Activated CD8-positive, alpha-beta memory T cell treated with anti-CD3 and anti-CD28 coated beads, Interleukin-2, amount 10 ng/mL, durations not matched to agents 7 days and 5 days (primary cell): ENCODE measurements at regions not wholly inside any gene's neighbourhood (a gene's known extent, or its start where the extent isn't known, plus 50 kb on each side); places are given as distances from the start of the nearest gene placed in this dataset.

Source experiments
- ATAC-seq: fragments of 150-1000 bp; cut with Tn5 transposase; one replicate; pipeline ENCODE4 v1.10.0; 2021; ENCODE audit warnings: moderate library complexity
- CTCF ChIA-PET: fragments of 350-600 bp; sonication (Branson Sonifier 250); formaldehyde crosslinking; loops from one replicate; lab custom pipeline; 2021; ENCODE audit warnings: antibody characterized with exemption; lab: Charles Lee
- DNase-seq: peaks from one replicate; pipeline ENCODE4 v3.0.0-alpha.2; 2020
- H3K27ac Mint-ChIP-seq: one replicate; pipeline ENCODE4 v1.8.0; 2021; ENCODE audit warnings: mild to moderate bottlenecking, mixed read lengths
- H3K27me3 Mint-ChIP-seq: one replicate; pipeline ENCODE4 v1.8.0; 2021; ENCODE audit warnings: mixed read lengths
- H3K36me3 Mint-ChIP-seq: one replicate; pipeline ENCODE4 v1.8.0; 2021; ENCODE audit warnings: mild to moderate bottlenecking, mixed read lengths
- H3K4me1 Mint-ChIP-seq: one replicate; pipeline ENCODE4 v1.8.0; 2021; ENCODE audit warnings: mixed read lengths
- H3K4me3 Mint-ChIP-seq: one replicate; pipeline ENCODE4 v1.8.0; 2021; ENCODE audit warnings: mild to moderate bottlenecking, moderate library complexity, mixed read lengths
- H3K9me3 Mint-ChIP-seq: one replicate; pipeline ENCODE4 v1.8.0; 2022; ENCODE audit warnings: low read depth, mixed read lengths

- Mint-ChIP-seq H3K36me3 (no peaks in the 10 kb centered on the region), H3K4me1 (no peaks in the 10 kb centered on the region), H3K27ac (no peak overlapping the region), H3K4me3 (no peak overlapping the region), H3K27me3 (peaks cover 20% of the 10 kb centered on the region), H3K9me3 (no peaks in the 10 kb centered on the region)
- CTCF ChIA-PET, result no interaction called here
- no peak for ATAC-seq
- no peak for DNase-seq
These were observed 403.4 kb upstream of the B3GAT1 start for GRCh38 chr11:134815404-134815803.

GRCh38 chr11:134807997-134808396, 396.0 kb upstream of the B3GAT1 start:
- ATAC-seq, result no peak

GRCh38 chr11:134802598-134802997, 390.6 kb upstream of the B3GAT1 start:
- no peak for DNase-seq
- CTCF ChIA-PET, result no interaction called here
- ATAC-seq, result no peak
- Mint-ChIP-seq H3K36me3 (no peaks in the 10 kb centered on the region), H3K4me3 (no peak overlapping the region), H3K27ac (no peak overlapping the region), H3K9me3 (no peaks in the 10 kb centered on the region), H3K27me3 (peaks cover 17% of the 10 kb centered on the region), H3K4me1 (no peaks in the 10 kb centered on the region)

More at GRCh38 chr11:134807997-134808396, 396.0 kb upstream of the B3GAT1 start:
- CTCF ChIA-PET, result no interaction called here
- Mint-ChIP-seq H3K36me3 (no peaks in the 10 kb centered on the region), H3K27me3 (peaks cover 5% of the 10 kb centered on the region), H3K4me1 (no peaks in the 10 kb centered on the region), H3K27ac (no peak overlapping the region), H3K9me3 (no peaks in the 10 kb centered on the region), H3K4me3 (no peak overlapping the region)
- DNase-seq, result no peak

- CTCF ChIA-PET, result no interaction called here
- Mint-ChIP-seq H3K27ac (no peak overlapping the region), H3K4me3 (no peak overlapping the region), H3K27me3 (peaks cover 17% of the 10 kb centered on the region), H3K36me3 (no peaks in the 10 kb centered on the region), H3K9me3 (no peaks in the 10 kb centered on the region), H3K4me1 (no peaks in the 10 kb centered on the region)
- no peak for DNase-seq
- ATAC-seq, result no peak
These were observed 390.1 kb upstream of the B3GAT1 start for GRCh38 chr11:134802116-134802515.

- no peak for DNase-seq
- Mint-ChIP-seq H3K9me3 (no peaks in the 10 kb centered on the region), H3K4me3 (no peak overlapping the region), H3K36me3 (no peaks in the 10 kb centered on the region), H3K27ac (no peak overlapping the region), H3K27me3 (peaks cover 17% of the 10 kb centered on the region), H3K4me1 (no peaks in the 10 kb centered on the region)
- CTCF ChIA-PET, result no interaction called here
- no peak for ATAC-seq
These were observed 389.5 kb upstream of the B3GAT1 start for GRCh38 chr11:134801570-134801969.

- H3K4me1 Mint-ChIP-seq, result no peaks in the 10 kb centered on the region
- H3K9me3 Mint-ChIP-seq, result no peaks in the 10 kb centered on the region
- DNase-seq (no peak), ATAC-seq (no peak)
- CTCF ChIA-PET, result no interaction called here
- peaks cover 17% of the 10 kb centered on the region for H3K27me3 Mint-ChIP-seq
- no peak overlapping the region for H3K4me3 Mint-ChIP-seq
- no peak overlapping the region for H3K27ac Mint-ChIP-seq
- no peaks in the 10 kb centered on the region for H3K36me3 Mint-ChIP-seq
These were observed 388.8 kb upstream of the B3GAT1 start for GRCh38 chr11:134800826-134801225.

GRCh38 chr11:134800130-134800529, 388.1 kb upstream of the B3GAT1 start:
- Mint-ChIP-seq H3K4me1 (no peaks in the 10 kb centered on the region), H3K27ac (no peak overlapping the region), H3K36me3 (no peaks in the 10 kb centered on the region), H3K9me3 (no peaks in the 10 kb centered on the region), H3K4me3 (no peak overlapping the region), H3K27me3 (peaks cover 17% of the 10 kb centered on the region)
- no peak for DNase-seq
- no peak for ATAC-seq
- CTCF ChIA-PET, result no interaction called here

GRCh38 chr11:134799386-134799785, 387.3 kb upstream of the B3GAT1 start:
- DNase-seq (no peak), ATAC-seq (no peak)
- no peaks in the 10 kb centered on the region for H3K9me3 Mint-ChIP-seq
- no peak overlapping the region for H3K27ac Mint-ChIP-seq
- no peaks in the 10 kb centered on the region for H3K4me1 Mint-ChIP-seq
- H3K4me3 Mint-ChIP-seq, result no peak overlapping the region
- H3K36me3 Mint-ChIP-seq, result no peaks in the 10 kb centered on the region
- CTCF ChIA-PET, result no interaction called here
- peaks cover 13% of the 10 kb centered on the region for H3K27me3 Mint-ChIP-seq

- peaks cover 9% of the 10 kb centered on the region for H3K27me3 Mint-ChIP-seq
- no peak overlapping the region for H3K4me3 Mint-ChIP-seq
- no peaks in the 10 kb centered on the region for H3K36me3 Mint-ChIP-seq
- CTCF ChIA-PET, result no interaction called here
- ATAC-seq (no peak), DNase-seq (no peak)
- no peak overlapping the region for H3K27ac Mint-ChIP-seq
- no peaks in the 10 kb centered on the region for H3K9me3 Mint-ChIP-seq
- H3K4me1 Mint-ChIP-seq, result no peaks in the 10 kb centered on the region
These were observed 385.5 kb upstream of the B3GAT1 start for GRCh38 chr11:134797411-134798089.

- Mint-ChIP-seq H3K27me3 (peaks cover 5% of the 10 kb centered on the region), H3K27ac (no peak overlapping the region), H3K36me3 (no peaks in the 10 kb centered on the region), H3K4me1 (no peaks in the 10 kb centered on the region), H3K4me3 (no peak overlapping the region), H3K9me3 (no peaks in the 10 kb centered on the region)
- ATAC-seq (no peak), DNase-seq (no peak)
- CTCF ChIA-PET, result no interaction called here
These were observed 383.0 kb upstream of the B3GAT1 start for GRCh38 chr11:134795017-134795416.

GRCh38 chr11:134794192-134794591, 382.1 kb upstream of the B3GAT1 start:
- no peak for DNase-seq
- Mint-ChIP-seq H3K27me3 (peaks cover 8% of the 10 kb centered on the region), H3K36me3 (no peaks in the 10 kb centered on the region), H3K9me3 (no peaks in the 10 kb centered on the region), H3K4me3 (no peak overlapping the region), H3K27ac (no peak overlapping the region), H3K4me1 (no peaks in the 10 kb centered on the region)
- ATAC-seq, result no peak
- CTCF ChIA-PET, result no interaction called here

GRCh38 chr11:134792677-134793076, 380.6 kb upstream of the B3GAT1 start:
- H3K4me1 Mint-ChIP-seq, result no peaks in the 10 kb centered on the region
- CTCF ChIA-PET, result no interaction called here
- no peaks in the 10 kb centered on the region for H3K9me3 Mint-ChIP-seq

GRCh38 chr11:134792044-134792443, 380.0 kb upstream of the B3GAT1 start:
- H3K9me3 Mint-ChIP-seq, result no peaks in the 10 kb centered on the region
- no peaks in the 10 kb centered on the region for H3K36me3 Mint-ChIP-seq
- H3K4me1 Mint-ChIP-seq, result no peaks in the 10 kb centered on the region
- no peak for ATAC-seq
- H3K27me3 Mint-ChIP-seq, result peaks cover 11% of the 10 kb centered on the region
- H3K4me3 Mint-ChIP-seq, result no peak overlapping the region
- CTCF ChIA-PET, result no interaction called here
- no peak overlapping the region for H3K27ac Mint-ChIP-seq
- DNase-seq, result no peak

More at GRCh38 chr11:134792677-134793076, 380.6 kb upstream of the B3GAT1 start:
- DNase-seq (no peak), ATAC-seq (no peak)
- H3K27me3 Mint-ChIP-seq, result peaks cover 8% of the 10 kb centered on the region
- H3K27ac Mint-ChIP-seq, result no peak overlapping the region
- no peak overlapping the region for H3K4me3 Mint-ChIP-seq
- H3K36me3 Mint-ChIP-seq, result no peaks in the 10 kb centered on the region

- H3K9me3 Mint-ChIP-seq, result no peaks in the 10 kb centered on the region
- peaks cover 12% of the 10 kb centered on the region for H3K27me3 Mint-ChIP-seq
- no peak overlapping the region for H3K27ac Mint-ChIP-seq
- no peak for ATAC-seq
- DNase-seq, result no peak
- no peak overlapping the region for H3K4me3 Mint-ChIP-seq
- H3K4me1 Mint-ChIP-seq, result no peaks in the 10 kb centered on the region
- CTCF ChIA-PET, result no interaction called here
- H3K36me3 Mint-ChIP-seq, result no peaks in the 10 kb centered on the region
These were observed 379.1 kb upstream of the B3GAT1 start for GRCh38 chr11:134791102-134791501.
